SK-N-SH (cell line): ENCODE measurements at regions not wholly inside any gene's neighbourhood (a gene's known extent, or its start where the extent isn't known, plus 50 kb on each side); places are given as distances from the start of the nearest gene placed in this dataset.

Source experiments
- CTCF ChIA-PET: fragments of 300-600, 350-600 bp; formaldehyde crosslinking; extraction: SDS; loops from one replicate; lab custom pipeline; 2021; lab: Yijun Ruan, JAX
- POLR2A ChIA-PET: fragments of 350-600 bp; sonication (Branson Sonifier 250); formaldehyde crosslinking; extraction: SDS; loops from one replicate; lab custom pipeline; 2020; ENCODE audit warnings: antibody characterized with exemption, inconsistent platforms; lab: Yijun Ruan, JAX
- DNase-seq: peaks from one replicate; pipeline ENCODE4 v3.0.0; 2012
- H2AFZ ChIP-seq: fragments of 200-600 bp; sonication (generic); 2 replicates; pipeline ENCODE4 v1.8.1; 2016; ENCODE audit warnings: antibody characterized with exemption, mild to moderate bottlenecking, low read depth
- H3F3A ChIP-seq: fragments of 200-600 bp; sonication (generic); replicated peaks from 2 replicates; pipeline ENCODE3; 2016; ENCODE audit warnings: antibody characterized with exemption, mild to moderate bottlenecking; ENCODE audit not compliant: insufficient read depth
- H3K27ac ChIP-seq, 2 experiments: fragments of 200-500 bp in 1 of 2; fragments of 200-600 bp in 1 of 2; sonication (Bioruptor generic) in 1 of 2; sonication (generic), shearing (Covaris generic) in 1 of 2; 2 replicates each; pipeline versions ENCODE4 v1.5.1 to v1.6.1; 2014 to 2016; ENCODE audit warnings: low read depth in 2 of 2, inconsistent platforms in 1 of 2, low read length in 1 of 2, mild to moderate bottlenecking in 1 of 2, mixed read lengths in 1 of 2
- H3K27me3 ChIP-seq: fragments of 200-600 bp; sonication (generic), shearing (Covaris generic); 2 replicates; pipeline ENCODE4 v1.6.1; 2016; ENCODE audit warnings: mixed run types; ENCODE audit not compliant: insufficient read depth
- H3K36me3 ChIP-seq, 2 experiments: fragments of 200-500 bp in 1 of 2; fragments of 200-600 bp in 1 of 2; sonication (Bioruptor generic) in 1 of 2; sonication (generic) in 1 of 2; replicated peaks in 1 of 2; 2 replicates each; pipeline versions ENCODE3 to v1.5.1; 2014 to 2016; ENCODE audit warnings: low read length in 1 of 2, mild to moderate bottlenecking in 1 of 2; ENCODE audit not compliant: insufficient read depth in 2 of 2, control insufficient read depth in 1 of 2
- H3K4me1 ChIP-seq, 2 experiments: fragments of 200-500 bp in 1 of 2; fragments of 200-600 bp in 1 of 2; sonication (Bioruptor generic) in 1 of 2; sonication (generic), shearing (Covaris generic) in 1 of 2; 2 replicates each; pipeline versions ENCODE4 v1.5.1 to v1.6.1; 2014 to 2016; ENCODE audit warnings: low read depth in 1 of 2, low read length in 1 of 2, mixed run types in 1 of 2; ENCODE audit not compliant: insufficient read depth in 2 of 2, control insufficient read depth in 1 of 2
- H3K4me2 ChIP-seq: fragments of 200-600 bp; sonication (generic), shearing (Covaris generic); 2 replicates; pipeline ENCODE4 v1.6.1; 2017; ENCODE audit warnings: mixed run types
- H3K4me3 ChIP-seq, 2 experiments: fragments of 200-500 bp in 1 of 2; fragments of 200-600 bp in 1 of 2; sonication (Bioruptor generic) in 1 of 2; sonication (generic), shearing (Covaris generic) in 1 of 2; 2 replicates each; pipeline versions ENCODE4 v1.5.1 to v1.8.1; 2014 to 2016; ENCODE audit warnings: low read depth in 2 of 2, inconsistent platforms in 1 of 2, low read length in 1 of 2, mild to moderate bottlenecking in 1 of 2, mixed read lengths in 1 of 2, moderate library complexity in 1 of 2
- H3K79me2 ChIP-seq: fragments of 200-600 bp; sonication (generic); 2 replicates; pipeline ENCODE4 v1.8.1; 2017; ENCODE audit warnings: mild to moderate bottlenecking; ENCODE audit not compliant: insufficient read depth
- H3K9ac ChIP-seq: fragments of 200-600 bp; sonication (generic); 2 replicates; pipeline ENCODE4 v1.6.1; 2017; ENCODE audit warnings: mixed run types
- H3K9me2 ChIP-seq: fragments of 200-600 bp; sonication (generic); 2 replicates; pipeline ENCODE4 v1.6.1; 2017; ENCODE audit warnings: mixed run types
- H3K9me3 ChIP-seq: fragments of 200-600 bp; sonication (generic); 2 replicates; pipeline ENCODE4 v1.6.1; 2017; ENCODE audit warnings: mixed run types, mild to moderate bottlenecking, moderate library complexity
- H4K20me1 ChIP-seq: fragments of 200-600 bp; sonication (generic); 2 replicates; pipeline ENCODE4 v1.6.1; 2017; ENCODE audit warnings: mild to moderate bottlenecking, mixed run types; ENCODE audit not compliant: insufficient read depth
- CHD2 ChIP-seq: fragments of 150-350 bp; IDR thresholded peaks from 2 replicates; pipeline ENCODE4 v1.6.1; 2018; ENCODE audit warnings: low read length; ENCODE audit not compliant: partially characterized antibody
- EZH2phosphoT487 ChIP-seq: fragments of 200-600 bp; sonication (generic); IDR thresholded peaks from 2 replicates; pipeline ENCODE4 v1.6.1; 2017; ENCODE audit warnings: low read depth, mixed run types, mild to moderate bottlenecking, antibody characterized with exemption, moderate library complexity, borderline replicate concordance
- FOXM1 ChIP-seq: IDR thresholded peaks from 2 replicates; pipeline ENCODE4 v1.4.0; 2012; ENCODE audit warnings: low read depth, mild to moderate bottlenecking
- GABPA ChIP-seq: IDR thresholded peaks from 2 replicates; pipeline ENCODE4 v1.4.0; 2012; ENCODE audit warnings: low read depth, mild to moderate bottlenecking
- MXI1 ChIP-seq: IDR thresholded peaks from 2 replicates; pipeline ENCODE4 v1.6.1; 2012; ENCODE audit warnings: mild to moderate bottlenecking, low read depth, low read length, improper control_type of control experiment
- RCOR1 ChIP-seq: fragments of 150-350 bp; IDR thresholded peaks from 2 replicates; pipeline ENCODE4 v1.6.1; 2017; ENCODE audit warnings: antibody characterized with exemption, low read length
- RFX5 ChIP-seq: IDR thresholded peaks from 2 replicates; pipeline ENCODE4 v1.6.1; 2012; ENCODE audit warnings: mild to moderate bottlenecking, improper control_type of control experiment, low read length
- SIN3A ChIP-seq: IDR thresholded peaks from 2 replicates; pipeline ENCODE4 v1.6.1; 2012; ENCODE audit warnings: low read depth, mild to moderate bottlenecking, low read length, moderate library complexity, borderline replicate concordance
- SMC3 ChIP-seq: IDR thresholded peaks from 2 replicates; pipeline ENCODE4 v1.6.1; 2012; ENCODE audit warnings: low read depth, low read length, improper control_type of control experiment
- TAF1 ChIP-seq: IDR thresholded peaks from 2 replicates; pipeline ENCODE4 v1.6.1; 2012; ENCODE audit warnings: low read depth, mild to moderate bottlenecking, low read length, moderate library complexity, borderline replicate concordance
- YY1 ChIP-seq: IDR thresholded peaks from 2 replicates; pipeline ENCODE4 v1.4.0; 2012; ENCODE audit warnings: low read depth, mild to moderate bottlenecking
- WGBS: methylation state at CpG from one replicate; pipeline ENCODE4 v1.1.6; 2017; ENCODE audit warnings: low lambda C conversion rate; 5-methylcytosine and 5-hydroxymethylcytosine counted together
- TF ChIP-seq, protein P1 (sequence below): IDR thresholded peaks from 2 replicates; pipeline ENCODE4 v1.4.0; 2012; ENCODE audit warnings: low read depth
- TF ChIP-seq, protein P2 (sequence below): fragments of 200-600 bp; sonication (generic); IDR thresholded peaks from 2 replicates; pipeline ENCODE4 v1.6.1; 2017; ENCODE audit warnings: antibody characterized with exemption, mild to moderate bottlenecking, moderate library complexity

DNA sequence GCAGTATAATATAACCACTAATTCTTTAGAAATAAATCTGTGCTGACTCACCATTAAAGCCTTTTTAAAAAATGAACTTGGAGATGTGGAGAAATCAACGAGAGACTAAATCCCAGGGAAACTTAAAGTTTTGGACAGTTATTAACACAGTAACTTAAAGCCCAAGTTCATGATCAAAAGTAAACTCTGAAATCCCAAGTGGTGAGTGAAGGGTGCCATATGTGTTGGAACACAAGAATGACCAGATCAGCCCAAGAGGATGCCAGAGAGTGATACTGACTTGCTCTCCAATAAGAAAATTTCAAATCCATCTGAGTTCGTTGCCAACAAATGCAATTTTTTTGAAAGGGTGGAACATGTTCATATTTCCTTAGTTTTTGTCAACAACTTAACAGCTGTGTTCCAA, 838.1 kb upstream of the ACVR2A start:
- H3K27me3 ChIP-seq = no peaks in the 10 kb centered on the region
- no peaks in the 10 kb centered on the region for H3K36me3 ChIP-seq
- no peaks in the 10 kb centered on the region for H4K20me1 ChIP-seq
- no peak for TF ChIP-seq GABPA
- no peak for TF ChIP-seq MXI1
- TF ChIP-seq FOXM1 = no peak
- TF ChIP-seq RFX5 = no peak
- TF ChIP-seq RCOR1 = no peak
- TF ChIP-seq EZH2phosphoT487 = no peak
- no peak for TF ChIP-seq TAF1
- no peaks in the 10 kb centered on the region for H3K79me2 ChIP-seq
- no peak overlapping the region for H3K4me2 ChIP-seq
- no peak overlapping the region for H3K4me3 ChIP-seq
- H3F3A ChIP-seq = no peaks in the 10 kb centered on the region
- no peak overlapping the region for H3K9ac ChIP-seq
- H2AFZ ChIP-seq = no peak overlapping the region
- no peak for DNase-seq
- WGBS = 5% methylated on average over 2 of the region's 2 CpGs
- ChIA-PET POLR2A (no interaction called here), CTCF (no interaction called here)
- H3K4me1 ChIP-seq = no peaks in the 10 kb centered on the region; a peak in 1 of 4 replicates
- no peaks in the 10 kb centered on the region for H3K9me3 ChIP-seq
- H3K9me2 ChIP-seq = no peaks in the 10 kb centered on the region
- no peak overlapping the region for H3K27ac ChIP-seq

DNA sequence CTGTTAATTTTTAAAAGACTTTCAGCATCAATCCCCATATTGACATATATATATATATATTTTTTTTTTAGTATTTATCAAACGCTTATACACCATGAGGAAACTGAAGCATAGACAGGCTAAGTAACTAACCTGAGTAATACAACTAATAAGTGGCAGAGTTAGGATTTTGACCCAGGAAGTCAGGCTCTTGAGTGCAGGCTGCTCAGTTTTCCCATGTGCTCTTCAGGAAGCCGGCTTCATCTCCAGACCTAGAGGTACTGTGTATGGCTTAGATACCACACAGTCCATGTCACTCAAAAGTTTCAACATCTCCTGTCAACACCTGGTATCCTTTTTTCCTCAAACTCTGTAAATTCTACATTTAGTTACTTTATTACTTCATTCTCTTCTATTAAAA, 841.7 kb upstream of the ACVR2A start:
- TF ChIP-seq FOXM1 (no peak), CHD2 (no peak), SMC3 (no peak), YY1 (no peak), SIN3A (no peak)
- TF ChIP-seq, protein P1, sequence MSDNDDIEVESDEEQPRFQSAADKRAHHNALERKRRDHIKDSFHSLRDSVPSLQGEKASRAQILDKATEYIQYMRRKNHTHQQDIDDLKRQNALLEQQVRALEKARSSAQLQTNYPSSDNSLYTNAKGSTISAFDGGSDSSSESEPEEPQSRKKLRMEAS = no peak
- TF ChIP-seq, protein P2, sequence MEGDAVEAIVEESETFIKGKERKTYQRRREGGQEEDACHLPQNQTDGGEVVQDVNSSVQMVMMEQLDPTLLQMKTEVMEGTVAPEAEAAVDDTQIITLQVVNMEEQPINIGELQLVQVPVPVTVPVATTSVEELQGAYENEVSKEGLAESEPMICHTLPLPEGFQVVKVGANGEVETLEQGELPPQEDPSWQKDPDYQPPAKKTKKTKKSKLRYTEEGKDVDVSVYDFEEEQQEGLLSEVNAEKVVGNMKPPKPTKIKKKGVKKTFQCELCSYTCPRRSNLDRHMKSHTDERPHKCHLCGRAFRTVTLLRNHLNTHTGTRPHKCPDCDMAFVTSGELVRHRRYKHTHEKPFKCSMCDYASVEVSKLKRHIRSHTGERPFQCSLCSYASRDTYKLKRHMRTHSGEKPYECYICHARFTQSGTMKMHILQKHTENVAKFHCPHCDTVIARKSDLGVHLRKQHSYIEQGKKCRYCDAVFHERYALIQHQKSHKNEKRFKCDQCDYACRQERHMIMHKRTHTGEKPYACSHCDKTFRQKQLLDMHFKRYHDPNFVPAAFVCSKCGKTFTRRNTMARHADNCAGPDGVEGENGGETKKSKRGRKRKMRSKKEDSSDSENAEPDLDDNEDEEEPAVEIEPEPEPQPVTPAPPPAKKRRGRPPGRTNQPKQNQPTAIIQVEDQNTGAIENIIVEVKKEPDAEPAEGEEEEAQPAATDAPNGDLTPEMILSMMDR = no peak
- Histone ChIP-seq H3K27me3 (no peaks in the 10 kb centered on the region), H3K9me2 (no peaks in the 10 kb centered on the region), H2AFZ (no peak overlapping the region), H3K4me3 (no peak overlapping the region), H3K9me3 (no peaks in the 10 kb centered on the region), H3K36me3 (no peaks in the 10 kb centered on the region), H3K4me2 (no peak overlapping the region), H3K4me1 (no peaks in the 10 kb centered on the region), H3K79me2 (no peaks in the 10 kb centered on the region), H3K9ac (no peak overlapping the region), H3F3A (no peaks in the 10 kb centered on the region), H3K27ac (no peak overlapping the region), H4K20me1 (no peaks in the 10 kb centered on the region)
- WGBS = 33% methylated on average over 2 of the region's 2 CpGs
- POLR2A ChIA-PET = no interaction called here
- no peak for DNase-seq
- CTCF ChIA-PET = interaction anchor here (1.0 kb wide), 1 partner anchor 8 kb away, joined by 3 read pairs; no protein-coding TSS in a partner anchor
